AG04449 (cell line): ENCODE measurements at regions not wholly inside any gene's neighbourhood (a gene's known extent, or its start where the extent isn't known, plus 50 kb on each side); places are given as distances from the start of the nearest gene placed in this dataset.

Source experiments
- CTCF ChIA-PET: fragments of 350-600 bp; formaldehyde crosslinking; extraction: SDS; loops from one replicate; lab custom pipeline; 2021; ENCODE audit warnings: antibody characterized with exemption; lab: Yijun Ruan, JAX
- POLR2A ChIA-PET: fragments of 400-600, 350-600 bp; formaldehyde crosslinking; extraction: SDS; loops from one replicate; lab custom pipeline; 2020; ENCODE audit warnings: antibody characterized with exemption, inconsistent platforms; lab: Yijun Ruan, JAX
- DNase-seq: peaks from one replicate; pipeline ENCODE4 v3.0.0-alpha.2; 2010; ENCODE audit warnings: low read depth, low spot score
- H3K4me3 ChIP-seq: 2 replicates; pipeline ENCODE4 v1.5.1; 2011; ENCODE audit warnings: low read depth, mild to moderate bottlenecking, control low read depth, low read length
- TF ChIP-seq, protein P1 (sequence below): IDR thresholded peaks from one replicate; pipeline ENCODE4 v1.5.1; 2011; ENCODE audit warnings: mild to moderate bottlenecking, moderate library complexity, low read length, control low read depth, inconsistent platforms; ENCODE audit not compliant: insufficient read depth; ENCODE audit errors: missing control alignments

DNA sequence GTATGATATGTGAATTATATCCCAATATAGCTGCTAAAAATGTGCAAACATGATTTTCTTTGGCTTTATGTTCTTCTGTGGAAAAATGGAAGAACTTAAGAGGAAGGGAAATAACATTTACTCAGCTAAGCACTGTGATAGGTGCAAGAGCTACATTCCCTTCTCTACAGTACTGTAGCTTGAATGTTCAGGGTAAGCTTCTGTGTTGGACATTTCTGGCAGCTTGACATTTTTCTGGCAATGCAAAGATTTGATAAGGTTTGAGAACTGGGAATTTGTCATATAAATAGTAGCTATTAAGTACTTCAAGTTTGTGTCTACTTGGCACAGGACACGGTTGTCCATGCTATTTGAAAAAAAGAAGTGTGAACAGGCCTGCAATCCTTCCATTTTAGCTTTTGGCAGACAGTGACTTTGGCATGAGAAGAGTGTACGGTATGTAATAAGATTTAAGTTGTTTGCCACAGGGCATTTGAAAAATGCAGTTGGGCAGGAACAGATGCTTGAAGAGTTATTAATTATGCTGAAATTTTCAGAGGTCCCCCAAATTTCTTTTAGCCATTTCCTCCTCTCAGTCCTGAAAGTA lies 77.6 kb downstream of the KIF4B start:
- ChIA-PET CTCF (interaction anchor here (0.8 to 1.3 kb wide), 2 partner anchors 10 to 119 kb away, joined by 3 read pairs; no protein-coding TSS in a partner anchor), POLR2A (no interaction called here)
- TF ChIP-seq, protein P1, sequence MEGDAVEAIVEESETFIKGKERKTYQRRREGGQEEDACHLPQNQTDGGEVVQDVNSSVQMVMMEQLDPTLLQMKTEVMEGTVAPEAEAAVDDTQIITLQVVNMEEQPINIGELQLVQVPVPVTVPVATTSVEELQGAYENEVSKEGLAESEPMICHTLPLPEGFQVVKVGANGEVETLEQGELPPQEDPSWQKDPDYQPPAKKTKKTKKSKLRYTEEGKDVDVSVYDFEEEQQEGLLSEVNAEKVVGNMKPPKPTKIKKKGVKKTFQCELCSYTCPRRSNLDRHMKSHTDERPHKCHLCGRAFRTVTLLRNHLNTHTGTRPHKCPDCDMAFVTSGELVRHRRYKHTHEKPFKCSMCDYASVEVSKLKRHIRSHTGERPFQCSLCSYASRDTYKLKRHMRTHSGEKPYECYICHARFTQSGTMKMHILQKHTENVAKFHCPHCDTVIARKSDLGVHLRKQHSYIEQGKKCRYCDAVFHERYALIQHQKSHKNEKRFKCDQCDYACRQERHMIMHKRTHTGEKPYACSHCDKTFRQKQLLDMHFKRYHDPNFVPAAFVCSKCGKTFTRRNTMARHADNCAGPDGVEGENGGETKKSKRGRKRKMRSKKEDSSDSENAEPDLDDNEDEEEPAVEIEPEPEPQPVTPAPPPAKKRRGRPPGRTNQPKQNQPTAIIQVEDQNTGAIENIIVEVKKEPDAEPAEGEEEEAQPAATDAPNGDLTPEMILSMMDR: no peak
- no peak overlapping the region for H3K4me3 ChIP-seq
- peak; percentile 51 for DNase-seq

DNA sequence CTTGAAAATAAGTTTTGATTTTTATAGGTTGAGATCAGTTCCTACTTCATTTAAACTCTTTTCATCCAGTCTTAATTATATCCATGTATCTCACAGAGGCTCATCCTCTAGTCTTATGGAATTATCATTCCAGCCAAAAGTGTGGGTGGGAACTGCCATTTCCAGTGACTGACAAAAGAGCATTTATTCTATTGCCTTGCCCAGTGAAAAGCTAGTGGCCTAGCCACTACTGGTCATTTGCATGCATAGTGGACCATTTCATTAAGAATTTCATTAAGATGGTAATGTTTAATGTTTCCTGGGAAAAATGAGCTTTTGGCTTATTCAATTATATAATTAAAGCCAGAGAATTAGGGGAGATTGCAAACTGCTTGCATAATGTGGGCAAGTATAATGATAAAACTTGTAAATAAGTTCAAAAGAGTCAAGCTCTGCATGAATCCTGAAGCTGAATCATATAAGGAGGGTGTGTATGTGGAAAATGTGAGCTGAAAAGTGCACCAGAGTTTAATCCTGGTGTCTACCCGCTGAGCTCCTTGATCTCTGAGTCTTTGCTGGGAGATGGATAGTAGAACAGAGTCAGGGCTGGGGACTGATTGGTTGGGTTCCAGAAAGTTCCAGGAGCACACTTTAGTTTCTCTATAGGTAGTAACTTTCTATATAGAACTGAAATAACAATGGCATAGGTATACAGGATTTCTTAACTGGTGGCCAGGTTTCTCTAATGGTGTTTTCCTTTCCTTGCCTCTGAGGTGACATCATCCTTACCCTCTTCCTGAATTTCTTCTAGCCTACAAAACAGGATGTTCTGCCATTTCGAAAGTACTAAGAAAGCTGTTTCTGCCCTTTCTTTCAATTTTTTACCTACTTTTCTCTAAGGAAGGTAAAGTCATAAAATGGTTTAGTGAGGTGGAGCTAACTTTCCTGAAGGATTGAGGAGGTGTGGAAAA lies 78.5 kb downstream of the KIF4B start:
- TF ChIP-seq, protein P1: no peak
- POLR2A ChIA-PET: no interaction called here
- DNase-seq: no peak
- no peak overlapping the region for H3K4me3 ChIP-seq
- CTCF ChIA-PET: interaction anchor here (0.8 to 1.3 kb wide), 2 partner anchors 10 to 120 kb away, joined by 3 read pairs; no protein-coding TSS in a partner anchor

DNA sequence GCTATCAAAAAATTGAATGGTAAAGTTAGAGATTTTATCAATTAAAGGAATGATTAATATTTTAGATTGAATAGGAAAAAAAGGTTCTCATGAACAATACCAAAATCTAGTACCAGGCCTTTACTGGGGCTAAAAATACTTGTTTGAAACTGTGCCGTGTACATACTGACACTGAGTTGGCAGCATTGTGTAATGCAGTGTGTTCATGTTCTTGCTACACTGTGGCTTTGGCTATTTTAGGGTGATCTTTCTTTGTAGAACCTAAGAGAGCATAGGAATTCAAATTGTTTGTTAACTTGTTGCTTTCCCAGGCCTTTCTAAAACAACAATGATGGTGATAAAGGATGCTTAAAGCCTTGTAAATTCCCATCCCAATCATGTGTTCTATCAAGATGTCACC lies 80.9 kb downstream of the KIF4B start:
- H3K4me3 ChIP-seq: no peak overlapping the region
- no peak for DNase-seq
- TF ChIP-seq, protein P1: no peak
- CTCF ChIA-PET: interaction anchor here (1.8 to 2.8 kb wide), 2 partner anchors 10 to 122 kb away, joined by 5 to 8 read pairs; no protein-coding TSS in a partner anchor
- POLR2A ChIA-PET: no interaction called here

DNA sequence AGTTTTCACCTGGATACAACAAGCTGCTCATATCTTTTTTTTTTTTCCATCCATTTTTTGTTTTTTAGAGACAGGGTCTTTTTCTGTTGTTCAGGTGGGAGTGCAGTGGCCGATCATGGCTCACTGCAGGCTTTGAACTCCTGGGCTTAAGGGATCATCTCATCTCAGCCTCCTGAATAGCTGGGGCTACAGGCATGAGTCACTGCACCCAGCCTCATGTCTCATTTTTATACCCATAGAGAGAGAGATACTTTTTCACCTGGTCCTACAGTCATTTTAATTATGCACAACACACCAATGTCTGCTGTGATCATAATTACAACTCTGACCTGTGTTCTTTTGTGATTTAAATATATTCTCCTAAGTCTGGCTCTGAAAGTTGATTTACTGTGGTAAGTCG lies 84.4 kb downstream of the KIF4B start:
- no peak overlapping the region for H3K4me3 ChIP-seq
- no peak for DNase-seq
- TF ChIP-seq, protein P1: no peak
- ChIA-PET CTCF (interaction anchor here (0.8 kb wide), 1 partner anchor 132 kb away, joined by 3 read pairs; no protein-coding TSS in a partner anchor), POLR2A (no interaction called here)

DNA sequence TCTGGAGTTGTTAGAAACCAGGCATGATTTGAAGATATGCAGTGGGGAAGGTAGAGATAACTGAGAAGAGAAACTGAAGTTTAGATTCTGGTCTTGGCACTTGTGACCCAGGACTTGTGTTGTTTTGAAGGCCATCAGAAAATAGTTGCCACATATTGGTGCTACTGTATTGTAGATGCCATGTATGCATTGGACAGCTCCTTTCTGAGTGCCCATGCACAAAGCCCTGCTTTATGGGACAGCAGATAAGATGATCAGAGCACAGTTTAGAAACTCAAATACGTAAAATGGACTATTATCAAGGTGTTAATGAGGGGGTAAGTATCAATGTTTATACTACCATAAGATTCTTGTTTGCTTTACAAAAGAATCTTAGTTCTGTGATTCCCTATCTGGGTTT lies 84.9 kb downstream of the KIF4B start:
- TF ChIP-seq, protein P1: no peak
- DNase-seq: no peak
- H3K4me3 ChIP-seq: no peak overlapping the region
- POLR2A ChIA-PET: no interaction called here
- CTCF ChIA-PET: no interaction called here

DNA sequence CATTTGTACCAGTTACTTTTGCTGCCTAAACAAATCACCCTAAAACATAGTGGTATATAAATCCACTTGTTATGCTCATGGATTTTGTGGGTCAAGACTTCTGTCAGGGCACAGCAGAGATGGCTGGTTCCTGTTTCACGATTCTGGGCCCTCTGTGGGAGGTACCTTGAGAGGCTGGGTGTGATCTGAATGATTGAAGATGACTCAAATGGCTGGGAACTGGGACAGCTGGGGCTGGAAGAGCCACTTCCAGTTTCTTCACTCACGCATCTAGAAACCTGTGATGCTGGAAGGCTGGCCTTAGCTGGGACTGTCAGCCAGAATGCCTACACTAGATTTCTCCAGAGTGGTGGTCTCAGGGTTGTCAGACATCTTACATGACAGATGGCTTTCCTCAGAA lies 88.1 kb downstream of the KIF4B start:
- no peak overlapping the region for H3K4me3 ChIP-seq
- TF ChIP-seq, protein P1: no peak
- DNase-seq: no peak
- POLR2A ChIA-PET: no interaction called here
- CTCF ChIA-PET: interaction anchor here (1.3 kb wide), 1 partner anchor 10 kb away, joined by 3 read pairs; no protein-coding TSS in a partner anchor
